ENCODE measurements at regions not wholly inside any gene's neighbourhood (a gene's known extent, or its start where the extent isn't known, plus 50 kb on each side); places are given as distances from the start of the nearest gene placed in this dataset.
A peak's percentile ranks its signal among the peaks of the same experiment; 100 is the strongest.
"Not testable (repeated sequence)": the region's sequence is repeated elsewhere in the genome, so short reads cannot be mapped to it uniquely, and the experiment has no call there.

- H3K36me3 ChIP-seq (ENCODE audit: control insufficient read depth, insufficient read depth, low read length): no peaks in the 10 kb centered on the region
- TF ChIP-seq CTCF (IDR thresholded peaks at IDR 0.05; ENCODE audit: insufficient read depth, low read length, poor library complexity, severe bottlenecking): no peak
- no peaks in the 10 kb centered on the region for H3K27me3 ChIP-seq (replicated peaks; ENCODE audit: control insufficient read depth, insufficient read depth, low read length)
Observed at GRCh38 chr15:81828135-81828534, 217.7 kb downstream of the MEX3B start.

GRCh38 chr15:81825136-81825535 is 220.7 kb downstream of the MEX3B start:
- DNase-seq (ENCODE audit: extremely low read depth, insufficient read length): no peak
- Histone ChIP-seq H3K27me3 (replicated peaks; ENCODE audit: control insufficient read depth, insufficient read depth, low read length) (no peaks in the 10 kb centered on the region), H3K4me3 (replicated peaks; ENCODE audit: low read depth, low read length) (no peak overlapping the region), H3K36me3 (ENCODE audit: control insufficient read depth, insufficient read depth, low read length) (no peaks in the 10 kb centered on the region)
- TF ChIP-seq CTCF (IDR thresholded peaks at IDR 0.05; ENCODE audit: insufficient read depth, low read length, poor library complexity, severe bottlenecking): no peak

More at GRCh38 chr15:81828135-81828534, 217.7 kb downstream of the MEX3B start:
- no peak overlapping the region for H3K4me3 ChIP-seq (replicated peaks; ENCODE audit: low read depth, low read length)
- DNase-seq (ENCODE audit: extremely low read depth, insufficient read length): no peak

DNA sequence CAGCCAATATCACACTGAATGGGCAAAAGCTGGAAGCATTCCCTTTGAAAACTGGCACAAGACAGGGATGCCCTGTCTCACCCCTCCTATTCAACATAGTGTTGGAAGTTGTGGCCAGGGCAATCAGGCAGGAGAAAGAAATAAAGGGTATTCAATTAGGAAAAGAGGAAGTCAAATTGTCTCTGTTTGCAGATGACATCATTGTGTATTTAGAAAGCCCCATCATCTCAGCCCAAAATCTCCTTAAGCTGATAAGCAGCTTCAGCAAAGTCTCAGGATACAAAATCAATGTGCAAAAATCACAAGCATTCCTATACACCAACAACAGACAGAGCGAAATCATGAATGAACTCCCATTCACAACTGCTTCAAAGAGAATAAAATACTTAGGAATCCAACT is 223.2 kb downstream of the MEX3B start:
- H3K27me3 ChIP-seq (replicated peaks; ENCODE audit: control insufficient read depth, insufficient read depth, low read length); H3K36me3 ChIP-seq (ENCODE audit: control insufficient read depth, insufficient read depth, low read length); H3K4me3 ChIP-seq (replicated peaks; ENCODE audit: low read depth, low read length); DNase-seq (ENCODE audit: extremely low read depth, insufficient read length): not testable (repeated sequence)

- DNase-seq (ENCODE audit: extremely low read depth, insufficient read length): no peak
- TF ChIP-seq CTCF (IDR thresholded peaks at IDR 0.05; ENCODE audit: insufficient read depth, low read length, poor library complexity, severe bottlenecking): no peak
Observed at GRCh38 chr15:81819924-81820635, 225.7 kb downstream of the MEX3B start.

GRCh38 chr15:81814882-81815455 is 230.8 kb downstream of the MEX3B start:
- TF ChIP-seq CTCF (IDR thresholded peaks at IDR 0.05; ENCODE audit: insufficient read depth, low read length, poor library complexity, severe bottlenecking): no peak
- no peak overlapping the region for H3K4me3 ChIP-seq (replicated peaks; ENCODE audit: low read depth, low read length)
- H3K27me3 ChIP-seq (replicated peaks; ENCODE audit: control insufficient read depth, insufficient read depth, low read length): no peaks in the 10 kb centered on the region
- no peaks in the 10 kb centered on the region for H3K36me3 ChIP-seq (ENCODE audit: control insufficient read depth, insufficient read depth, low read length)
- DNase-seq (ENCODE audit: extremely low read depth, insufficient read length): no peak

More at GRCh38 chr15:81819924-81820635, 225.7 kb downstream of the MEX3B start:
- Histone ChIP-seq H3K27me3 (replicated peaks; ENCODE audit: control insufficient read depth, insufficient read depth, low read length) (no peaks in the 10 kb centered on the region), H3K36me3 (ENCODE audit: control insufficient read depth, insufficient read depth, low read length) (no peaks in the 10 kb centered on the region), H3K4me3 (replicated peaks; ENCODE audit: low read depth, low read length) (no peak overlapping the region)

- H3K36me3 ChIP-seq (ENCODE audit: control insufficient read depth, insufficient read depth, low read length): no peaks in the 10 kb centered on the region
- no peak overlapping the region for H3K4me3 ChIP-seq (replicated peaks; ENCODE audit: low read depth, low read length)
- no peaks in the 10 kb centered on the region for H3K27me3 ChIP-seq (replicated peaks; ENCODE audit: control insufficient read depth, insufficient read depth, low read length)
- TF ChIP-seq CTCF (IDR thresholded peaks at IDR 0.05; ENCODE audit: insufficient read depth, low read length, poor library complexity, severe bottlenecking): peak; percentile 29
- DNase-seq (ENCODE audit: extremely low read depth, insufficient read length): no peak
Observed at GRCh38 chr15:81813215-81813614, 232.6 kb downstream of the MEX3B start.

All from GM06990 (cell line).